NB4 (cell line): ENCODE measurements at regions not wholly inside any gene's neighbourhood (a gene's known extent, or its start where the extent isn't known, plus 50 kb on each side); places are given as distances from the start of the nearest gene placed in this dataset.

ENCODE experiments used
- DNase-seq: peaks from one replicate; pipeline ENCODE4 v3.0.0; 2010; ENCODE audit warnings: low read depth
- H3K4me3 ChIP-seq: one replicate; pipeline ENCODE4 v1.5.1; 2011; ENCODE audit warnings: mild to moderate bottlenecking, low read depth, low read length, moderate library complexity
- CTCF ChIP-seq: IDR thresholded peaks from one replicate; pipeline ENCODE4 v1.5.1; 2012; ENCODE audit warnings: low read depth, low read length
- MYC ChIP-seq: IDR thresholded peaks from 2 replicates; pipeline ENCODE4 v1.6.1; 2011; ENCODE audit warnings: low read depth, low read length
- POLR2A ChIP-seq: IDR thresholded peaks from 2 replicates; pipeline ENCODE4 v1.6.1; 2011; ENCODE audit warnings: mild to moderate bottlenecking; ENCODE audit not compliant: insufficient read length; ENCODE audit errors: extremely low read depth
- TF ChIP-seq, protein P1 (sequence below): IDR thresholded peaks from 2 replicates; pipeline ENCODE4 v1.6.1; 2011; ENCODE audit warnings: low read depth, low read length

DNA sequence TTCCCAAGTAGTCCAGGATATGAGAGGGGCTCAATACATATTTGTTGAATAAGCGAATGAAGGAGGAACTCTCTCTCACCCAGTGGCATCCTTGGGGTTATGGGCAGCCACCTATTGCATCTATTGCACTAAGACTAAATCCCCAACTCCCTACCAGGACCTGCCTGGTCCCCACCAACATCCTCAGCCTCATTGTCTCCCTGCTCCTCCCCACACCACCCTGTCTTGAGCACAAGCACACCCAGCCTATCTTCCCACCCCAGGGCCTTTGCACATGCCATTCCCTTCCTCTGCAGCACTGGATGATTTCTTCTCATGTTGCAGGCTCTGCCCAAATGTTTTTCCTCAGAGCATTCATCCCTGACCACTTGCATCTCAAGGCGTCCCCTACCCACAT lies 133.8 kb downstream of the BARX1 start:
- no peak overlapping the region for H3K4me3 ChIP-seq
- TF ChIP-seq MYC (no peak), POLR2A (no peak)
- TF ChIP-seq, protein P1, sequence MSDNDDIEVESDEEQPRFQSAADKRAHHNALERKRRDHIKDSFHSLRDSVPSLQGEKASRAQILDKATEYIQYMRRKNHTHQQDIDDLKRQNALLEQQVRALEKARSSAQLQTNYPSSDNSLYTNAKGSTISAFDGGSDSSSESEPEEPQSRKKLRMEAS, result no peak
- DNase-seq, result no peak

- no peak for TF ChIP-seq MYC
- TF ChIP-seq CTCF, result peak; percentile 25
- no peak overlapping the region for H3K4me3 ChIP-seq
- peak; percentile 20 for DNase-seq
These were observed 134.4 kb downstream of the BARX1 start for GRCh38 chr9:93820667-93821306.

- DNase-seq, result no peak
- H3K4me3 ChIP-seq, result no peak overlapping the region
- TF ChIP-seq CTCF, result no peak
- TF ChIP-seq, protein P1, result no peak
- TF ChIP-seq MYC, result no peak
- TF ChIP-seq POLR2A, result no peak
These were observed 135.2 kb downstream of the BARX1 start for GRCh38 chr9:93819905-93820304.

DNA sequence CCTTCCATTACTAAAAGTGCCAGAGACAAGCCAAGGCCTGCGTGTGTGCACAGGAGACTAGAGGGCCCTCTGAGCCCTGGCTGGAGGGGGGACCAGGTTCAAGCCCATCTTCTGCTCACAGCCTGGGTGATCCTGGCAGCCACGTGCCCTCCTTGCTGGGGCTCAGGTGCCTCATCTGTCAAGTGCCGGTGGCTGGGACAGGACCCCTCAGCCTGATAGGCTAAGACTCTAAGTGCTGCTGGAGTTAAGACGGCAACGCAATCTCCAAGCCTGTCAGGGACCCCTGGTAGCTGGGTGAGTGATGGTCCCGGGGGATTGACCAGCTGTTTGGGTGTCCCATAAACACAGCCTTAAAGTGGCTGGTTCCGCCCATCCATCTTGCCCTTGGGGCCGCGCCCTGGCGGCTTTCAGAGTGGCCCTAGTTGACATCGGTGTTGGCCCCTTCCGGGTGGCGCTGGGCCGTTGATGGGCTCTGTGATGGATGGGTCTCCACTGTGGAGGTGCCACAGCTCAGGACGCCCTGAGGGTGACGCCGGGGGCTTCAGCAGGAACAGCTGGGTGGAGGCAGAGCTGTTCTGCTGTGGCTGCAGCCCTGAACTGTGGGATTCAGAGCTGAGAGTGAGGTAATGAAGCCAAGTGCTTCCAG lies 136.2 kb downstream of the BARX1 start:
- no peak overlapping the region for H3K4me3 ChIP-seq
- DNase-seq, result no peak
- TF ChIP-seq POLR2A (no peak), CTCF (no peak), MYC (no peak)
- TF ChIP-seq, protein P1, result no peak

DNA sequence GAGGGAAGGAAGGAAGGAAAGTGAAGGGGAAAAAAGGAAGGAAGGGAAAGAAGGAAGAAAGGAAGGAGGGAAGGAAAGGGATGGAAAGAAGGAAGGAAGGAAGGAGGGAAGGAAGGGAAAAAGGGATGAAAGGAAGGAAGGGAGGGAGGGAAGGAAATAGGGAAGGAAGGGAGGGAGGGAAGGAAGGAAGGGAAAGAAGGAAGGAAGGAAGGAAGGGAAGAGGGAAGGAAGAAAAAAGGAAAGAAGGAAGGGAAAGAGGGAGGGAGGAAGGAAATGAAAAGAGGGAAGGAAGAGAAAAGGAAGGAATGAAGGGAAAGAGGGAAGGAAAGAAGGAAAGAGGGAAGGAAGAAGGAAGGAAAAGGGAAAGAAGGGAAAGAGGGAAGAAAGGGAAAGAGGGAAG lies 136.9 kb downstream of the BARX1 start:
- H3K4me3 ChIP-seq, result no peak overlapping the region
- TF ChIP-seq, protein P1, result no peak
- TF ChIP-seq CTCF (no peak), POLR2A (no peak), MYC (no peak)
- DNase-seq, result no peak

DNA sequence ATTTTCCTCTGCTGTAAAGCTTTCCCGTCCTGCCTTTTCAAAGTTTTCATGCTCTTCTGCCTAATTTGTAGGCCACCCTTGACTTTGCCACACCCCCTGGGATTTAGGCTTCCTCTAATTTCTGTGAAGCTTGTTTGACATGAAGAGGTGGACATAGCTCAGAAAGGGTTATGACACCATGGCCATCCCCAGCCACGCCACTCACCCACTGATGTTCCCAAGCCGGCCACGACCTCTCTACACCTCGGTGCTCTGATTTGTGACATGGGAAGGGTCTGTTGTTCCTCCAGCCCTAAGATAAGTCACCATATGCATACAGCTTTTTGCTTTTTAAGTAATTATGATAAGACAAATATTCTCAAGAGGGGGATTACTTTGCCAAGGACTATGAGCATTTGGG lies 139.5 kb downstream of the BARX1 start:
- no peak overlapping the region for H3K4me3 ChIP-seq
- TF ChIP-seq CTCF, result no peak
- TF ChIP-seq, protein P1, result no peak
- TF ChIP-seq MYC, result no peak
- no peak for TF ChIP-seq POLR2A
- no peak for DNase-seq
